GM19023 (cell line): ENCODE measurements at regions not wholly inside any gene's neighbourhood (a gene's known extent, or its start where the extent isn't known, plus 50 kb on each side); places are given as distances from the start of the nearest gene placed in this dataset.

Experiments
- ATAC-seq: cut with Tn5 transposase; IDR thresholded peaks from one replicate; pipeline ENCODE4 v1.9.1; 2021; ENCODE audit warnings: mild to moderate bottlenecking, moderate library complexity; ENCODE audit not compliant: unreplicated experiment

- ATAC-seq = no peak
Measured at GRCh38 chr12:41777064-41777790, 367.4 kb downstream of the GXYLT1 start.

- no peak for ATAC-seq
Measured at GRCh38 chr12:41772478-41772877, 372.2 kb downstream of the GXYLT1 start.

- peak; percentile 66 for ATAC-seq
Measured at GRCh38 chr12:41769810-41770209, 374.9 kb downstream of the GXYLT1 start.

GRCh38 chr12:41768456-41768855, 376.2 kb downstream of the GXYLT1 start:
- ATAC-seq = no peak

- no peak for ATAC-seq
Measured at GRCh38 chr12:41762691-41763090, 382.0 kb downstream of the GXYLT1 start.

- no peak for ATAC-seq
Measured at GRCh38 chr12:41745593-41745992, 399.1 kb downstream of the GXYLT1 start.

- no peak for ATAC-seq
Measured at GRCh38 chr12:41743835-41744234, 400.8 kb downstream of the GXYLT1 start.

- ATAC-seq = no peak
Measured at GRCh38 chr12:41739066-41739465, 405.6 kb downstream of the GXYLT1 start.

- ATAC-seq = no peak
Measured at GRCh38 chr12:41737423-41737822, 407.3 kb downstream of the GXYLT1 start.

- no peak for ATAC-seq
Measured at GRCh38 chr12:41736436-41736835, 408.2 kb downstream of the GXYLT1 start.

GRCh38 chr12:41731691-41732090, 413.0 kb downstream of the GXYLT1 start:
- ATAC-seq = no peak

GRCh38 chr12:41731061-41731460, 413.6 kb downstream of the GXYLT1 start:
- ATAC-seq = no peak

- no peak for ATAC-seq
Measured at GRCh38 chr12:41724216-41724615, 420.5 kb downstream of the GXYLT1 start.

GRCh38 chr12:41719214-41719613, 425.5 kb downstream of the GXYLT1 start:
- ATAC-seq = no peak

GRCh38 chr12:41715256-41715655, 429.4 kb downstream of the GXYLT1 start:
- no peak for ATAC-seq

- ATAC-seq = no peak
Measured at GRCh38 chr12:41709463-41710285, 435.0 kb downstream of the GXYLT1 start.

GRCh38 chr12:41709012-41709411, 435.7 kb downstream of the GXYLT1 start:
- no peak for ATAC-seq

GRCh38 chr12:41706376-41706775, 438.3 kb downstream of the GXYLT1 start:
- no peak for ATAC-seq

GRCh38 chr12:41701943-41702601, 442.6 kb downstream of the GXYLT1 start:
- no peak for ATAC-seq

GRCh38 chr12:41700940-41701339, 443.7 kb downstream of the GXYLT1 start:
- ATAC-seq = no peak

GRCh38 chr12:41699658-41700057, 445.0 kb downstream of the GXYLT1 start:
- ATAC-seq = no peak

GRCh38 chr12:41697161-41697560, 447.5 kb downstream of the GXYLT1 start:
- no peak for ATAC-seq
